MG63 (cell line): ENCODE measurements at regions not wholly inside any gene's neighbourhood (a gene's known extent, or its start where the extent isn't known, plus 50 kb on each side); places are given as distances from the start of the nearest gene placed in this dataset.
"Not testable (repeated sequence)": the region's sequence is repeated elsewhere in the genome, so short reads cannot be mapped to it uniquely, and the experiment has no call there.

Experiments used
- DNase-seq: peaks from one replicate; pipeline ENCODE4 v3.0.0-alpha.2; 2020
- H3K27me3 ChIP-seq: fragments of 250-450 bp; sonication (Bioruptor Pico); 2 replicates; pipeline ENCODE4 v1.5.1; 2020; ENCODE audit warnings: mild to moderate bottlenecking, moderate library complexity
- H3K36me3 ChIP-seq: fragments of 250-450 bp; sonication (Bioruptor Pico); 2 replicates; pipeline ENCODE4 v1.5.1; 2020; ENCODE audit warnings: mild to moderate bottlenecking, moderate library complexity
- H3K4me3 ChIP-seq: fragments of 250-450 bp; sonication (Bioruptor Pico); 2 replicates; pipeline ENCODE4 v1.5.1; 2020; ENCODE audit warnings: mild to moderate bottlenecking, moderate library complexity
- H3K9me3 ChIP-seq: fragments of 250-450 bp; sonication (Bioruptor Pico); 2 replicates; pipeline ENCODE4 v1.5.1; 2020; ENCODE audit warnings: mild to moderate bottlenecking, moderate library complexity

DNA sequence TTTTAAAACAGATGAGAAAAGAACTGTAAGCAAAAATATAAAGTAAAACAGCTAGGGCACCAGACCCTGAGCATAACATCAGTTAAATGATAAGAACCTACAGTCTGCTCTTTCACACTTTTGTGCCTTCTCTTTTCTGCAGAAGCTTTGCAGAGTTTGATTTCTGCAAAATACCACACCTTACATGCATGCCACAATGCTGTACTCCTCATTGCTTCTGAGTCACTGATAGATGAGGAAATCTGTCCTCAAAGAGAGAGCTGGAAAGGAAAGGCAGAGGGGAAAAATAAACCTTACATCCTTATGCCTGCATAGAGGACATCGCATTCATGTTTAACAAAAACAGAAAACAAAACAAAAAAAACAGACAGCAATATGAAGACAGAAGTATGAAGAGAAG lies 142.9 kb downstream of the ATPSCKMT start:
- Histone ChIP-seq H3K36me3 (no peaks in the 10 kb centered on the region), H3K27me3 (no peaks in the 10 kb centered on the region), H3K9me3 (no peaks in the 10 kb centered on the region), H3K4me3 (no peak overlapping the region)
- no peak for DNase-seq

DNA sequence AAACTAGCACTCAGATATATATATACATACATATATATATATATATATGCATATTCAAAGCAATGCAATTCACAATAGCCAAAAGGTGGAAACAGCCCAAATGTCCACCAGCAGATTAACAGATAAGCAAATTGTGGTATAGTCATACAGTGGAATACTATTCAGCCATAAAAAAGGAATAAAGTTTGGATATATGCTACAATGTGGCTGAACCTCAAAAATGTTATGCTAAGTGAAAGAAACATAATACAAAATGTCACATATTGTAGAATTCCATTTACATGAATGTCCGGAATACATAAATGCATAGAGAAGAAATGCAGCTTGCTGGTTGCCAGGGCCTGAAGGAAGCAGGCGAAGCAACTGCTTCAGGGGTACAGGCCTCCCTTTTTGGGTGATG lies 143.4 kb downstream of the ATPSCKMT start:
- Histone ChIP-seq H3K27me3 (no peaks in the 10 kb centered on the region), H3K4me3 (no peak overlapping the region), H3K36me3 (no peaks in the 10 kb centered on the region), H3K9me3 (peaks cover under 1% of the 10 kb centered on the region; the same call in 1 of the 2 replicates)
- DNase-seq, result no peak

DNA sequence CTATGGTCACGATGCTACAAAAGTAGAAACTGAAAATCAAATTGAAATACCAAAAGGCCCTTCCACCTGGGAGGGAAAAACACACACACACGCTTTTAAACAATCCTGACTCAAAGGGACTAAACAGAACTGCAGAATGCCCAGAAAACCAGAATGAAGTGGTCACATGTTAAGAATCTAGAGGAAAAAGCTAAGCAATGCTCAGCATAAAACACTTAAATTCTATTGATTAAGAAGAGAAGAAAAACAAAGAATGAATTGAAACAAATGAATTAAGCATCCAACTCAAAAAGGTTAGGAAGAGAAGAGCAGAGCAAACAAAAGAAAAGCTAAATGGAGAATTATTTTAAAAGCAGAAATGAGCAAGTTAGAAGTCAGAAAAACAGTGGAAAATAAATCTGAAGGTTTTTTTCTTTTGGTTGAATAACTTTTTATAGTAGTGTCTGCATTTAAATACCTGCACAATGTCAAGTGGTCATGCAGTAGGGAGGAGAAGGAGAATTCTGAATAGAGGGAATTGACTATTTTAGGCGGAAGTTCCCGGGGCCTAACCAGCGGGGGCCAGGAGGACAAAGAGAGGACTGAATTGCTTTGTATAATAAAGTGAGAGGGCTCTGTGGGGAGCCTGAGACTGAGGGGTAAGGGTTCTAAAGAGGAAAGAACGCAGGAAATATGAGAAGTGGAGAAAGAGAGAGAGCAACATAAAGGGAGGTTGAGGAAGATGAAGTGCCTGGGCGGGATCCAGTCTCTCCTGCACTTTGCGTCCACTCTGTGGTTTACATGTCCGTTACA lies 146.8 kb downstream of the ATPSCKMT start:
- H3K9me3 ChIP-seq, result peaks cover 17% of the 10 kb centered on the region
- no peak for DNase-seq
- no peak overlapping the region for H3K4me3 ChIP-seq
- H3K36me3 ChIP-seq, result no peaks in the 10 kb centered on the region
- H3K27me3 ChIP-seq, result no peaks in the 10 kb centered on the region

DNA sequence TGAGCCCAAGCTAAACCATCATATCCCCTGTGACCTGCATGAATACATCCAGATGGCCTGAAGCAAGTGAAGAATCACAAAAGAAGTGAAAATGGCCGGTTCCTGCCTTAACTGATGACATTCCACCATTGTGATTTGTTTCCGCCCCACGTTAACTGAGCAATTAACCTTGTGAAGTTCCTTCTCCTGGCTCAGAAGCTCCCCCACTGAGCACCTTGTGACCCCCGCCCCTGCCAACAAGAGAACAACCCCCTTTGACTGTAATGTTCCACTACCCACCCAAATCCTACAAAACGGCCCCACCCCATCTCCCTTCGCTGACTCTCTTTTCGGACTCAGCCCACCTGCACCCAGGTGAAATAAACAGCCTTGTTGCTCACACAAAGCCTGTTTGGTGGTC lies 147.5 kb downstream of the ATPSCKMT start:
- not testable (repeated sequence) for H3K27me3 ChIP-seq, H3K36me3 ChIP-seq, DNase-seq, H3K4me3 ChIP-seq
- peaks cover 17% of the 10 kb centered on the region for H3K9me3 ChIP-seq

DNA sequence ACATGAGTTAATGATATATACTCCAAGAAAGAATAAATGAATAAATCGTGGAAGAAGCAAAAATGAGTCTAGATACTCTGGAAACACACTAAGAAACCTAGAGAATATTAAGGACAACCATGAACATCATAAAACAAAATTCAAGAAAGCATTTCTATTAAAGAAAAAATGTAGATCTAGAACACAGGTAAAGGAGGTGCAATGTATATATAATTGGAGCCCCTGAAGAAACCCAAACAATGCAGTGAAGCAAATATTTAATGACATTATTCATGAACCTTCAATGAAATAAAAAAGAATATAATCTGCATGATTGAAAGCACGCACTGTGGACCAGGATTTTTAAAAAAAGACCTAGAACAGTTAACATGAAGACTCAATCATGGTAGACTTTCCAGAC lies 150.1 kb downstream of the ATPSCKMT start:
- DNase-seq, result no peak
- no peaks in the 10 kb centered on the region for H3K36me3 ChIP-seq
- H3K27me3 ChIP-seq, result no peaks in the 10 kb centered on the region
- peaks cover 21% of the 10 kb centered on the region for H3K9me3 ChIP-seq
- no peak overlapping the region for H3K4me3 ChIP-seq

DNA sequence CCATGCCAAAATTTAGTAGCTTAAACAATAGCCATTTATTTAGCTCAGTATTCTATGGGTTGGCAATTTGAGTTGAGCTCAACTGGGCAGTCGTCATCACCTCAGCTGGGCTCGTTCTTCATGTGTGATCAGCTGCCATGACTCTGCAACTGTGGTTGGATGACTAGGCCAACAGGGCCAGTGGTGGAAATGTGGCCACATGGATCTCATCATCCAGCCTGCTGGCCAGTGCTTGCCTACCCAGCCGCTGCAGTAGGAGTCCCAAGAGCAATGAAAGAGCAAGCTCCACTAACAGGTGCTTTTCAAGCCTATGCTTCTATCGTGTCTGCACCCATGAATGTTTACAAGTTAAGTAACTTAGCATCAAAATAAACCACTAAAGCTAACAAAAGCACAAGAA lies 158.0 kb downstream of the ATPSCKMT start:
- Histone ChIP-seq H3K36me3 (no peaks in the 10 kb centered on the region), H3K27me3 (no peaks in the 10 kb centered on the region), H3K4me3 (no peak overlapping the region), H3K9me3 (peaks cover 10% of the 10 kb centered on the region)
- DNase-seq, result no peak

DNA sequence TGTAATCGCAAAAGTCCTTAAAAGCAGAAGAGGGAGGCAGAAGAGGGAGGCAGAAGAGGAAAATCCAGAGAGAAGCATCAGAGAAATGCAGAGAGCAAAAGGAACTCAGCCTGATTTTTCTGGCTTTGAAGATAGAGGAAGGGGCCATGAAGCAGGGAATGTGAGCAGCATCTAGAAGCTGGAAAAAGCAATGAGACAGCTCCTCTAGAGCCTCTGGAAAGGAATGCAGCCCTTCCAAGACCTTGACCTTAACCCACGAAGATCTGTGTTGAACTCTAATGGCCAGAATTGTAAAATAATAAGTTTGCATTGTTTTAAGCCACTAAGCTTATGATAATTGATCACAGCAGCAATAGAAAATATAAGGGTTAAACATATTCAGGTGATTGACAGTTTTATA lies 159.6 kb downstream of the ATPSCKMT start:
- H3K4me3 ChIP-seq, result no peak overlapping the region
- peaks cover 9% of the 10 kb centered on the region for H3K9me3 ChIP-seq
- H3K36me3 ChIP-seq, result no peaks in the 10 kb centered on the region
- H3K27me3 ChIP-seq, result no peaks in the 10 kb centered on the region
- no peak for DNase-seq

DNA sequence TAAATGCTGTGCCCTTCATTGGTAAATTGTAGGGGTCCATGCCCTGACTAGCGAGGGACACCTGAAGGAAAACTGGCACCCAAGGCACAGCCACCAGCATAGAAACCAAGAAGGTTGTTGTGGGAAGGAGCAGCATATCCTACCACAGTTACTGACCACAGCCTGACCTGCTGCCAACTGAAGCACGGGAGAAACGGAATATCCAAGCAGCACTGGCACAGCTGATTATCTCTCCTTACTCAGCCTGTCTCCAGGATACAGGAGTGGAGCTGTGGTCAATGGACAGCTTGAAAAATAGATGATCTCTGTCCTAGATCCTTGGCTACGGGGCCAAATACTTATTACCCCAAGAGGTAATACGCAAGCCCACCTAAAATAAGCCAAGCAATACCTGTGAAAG lies 164.5 kb downstream of the ATPSCKMT start:
- Histone ChIP-seq H3K9me3 (no peaks in the 10 kb centered on the region; the same call in 1 of the 2 replicates), H3K36me3 (no peaks in the 10 kb centered on the region)
- no peak for DNase-seq

DNA sequence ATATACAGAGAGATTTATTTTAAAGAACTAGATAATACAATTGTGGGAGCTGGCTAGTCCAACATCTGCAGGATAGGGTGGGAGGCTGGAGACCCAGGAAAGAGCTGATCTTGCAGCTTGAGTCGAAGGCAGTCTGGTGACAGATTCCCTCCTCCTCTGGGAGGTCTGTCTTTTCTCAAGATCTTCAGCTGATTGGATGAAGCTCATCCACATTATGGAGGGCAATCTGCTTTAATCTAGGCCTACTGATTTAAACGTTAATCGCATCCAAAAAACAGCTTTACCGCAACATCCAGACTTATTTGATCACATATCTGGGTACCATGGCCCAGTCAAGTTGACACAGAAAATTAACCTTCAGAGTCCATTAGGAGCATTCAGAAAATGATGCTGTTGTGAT lies 168.1 kb downstream of the ATPSCKMT start:
- Histone ChIP-seq H3K9me3 (no peaks in the 10 kb centered on the region), H3K27me3 (no peaks in the 10 kb centered on the region), H3K4me3 (no peak overlapping the region), H3K36me3 (no peaks in the 10 kb centered on the region)
- no peak for DNase-seq

More for the DNA sequence above, 164.5 kb downstream of the ATPSCKMT start:
- H3K27me3 ChIP-seq, result no peaks in the 10 kb centered on the region
- no peak overlapping the region for H3K4me3 ChIP-seq

DNA sequence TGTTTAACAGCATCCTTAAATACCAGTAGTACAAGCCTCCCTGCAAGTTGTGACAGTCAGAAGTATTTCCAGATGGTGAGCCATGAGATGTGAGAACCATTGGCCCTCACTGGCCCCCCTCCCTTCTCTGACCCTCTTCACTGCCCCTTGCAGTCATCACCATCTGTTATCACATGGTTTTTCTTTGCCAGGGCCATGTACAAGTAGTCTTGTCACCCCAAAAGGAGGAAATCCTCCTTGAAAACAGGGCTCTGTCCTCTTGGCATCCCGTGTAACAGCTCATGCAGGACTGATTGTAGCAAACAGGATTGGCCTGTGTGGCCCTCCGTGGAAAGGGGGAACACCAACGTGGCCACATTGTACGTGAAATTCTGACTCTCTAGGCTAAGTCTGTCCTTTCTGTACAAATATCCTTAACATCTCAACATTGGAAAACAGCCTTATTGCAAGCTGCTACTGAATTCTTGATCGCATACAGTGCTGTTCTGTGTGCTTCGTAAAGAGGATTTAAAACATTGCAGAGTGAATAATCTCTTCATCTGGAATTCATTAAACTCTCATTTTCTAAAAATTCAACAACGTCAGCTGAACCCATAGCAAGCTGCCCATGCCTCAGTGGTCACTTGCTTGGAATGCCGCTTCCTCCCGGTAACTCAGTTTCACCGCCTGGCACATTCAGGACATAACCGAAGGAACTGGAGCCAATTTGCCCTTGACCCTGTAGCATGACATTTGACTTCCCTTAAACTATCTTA lies 171.7 kb downstream of the ATPSCKMT start:
- no peak for DNase-seq
- Histone ChIP-seq H3K4me3 (no peak overlapping the region), H3K27me3 (no peaks in the 10 kb centered on the region), H3K36me3 (no peaks in the 10 kb centered on the region), H3K9me3 (no peaks in the 10 kb centered on the region)

DNA sequence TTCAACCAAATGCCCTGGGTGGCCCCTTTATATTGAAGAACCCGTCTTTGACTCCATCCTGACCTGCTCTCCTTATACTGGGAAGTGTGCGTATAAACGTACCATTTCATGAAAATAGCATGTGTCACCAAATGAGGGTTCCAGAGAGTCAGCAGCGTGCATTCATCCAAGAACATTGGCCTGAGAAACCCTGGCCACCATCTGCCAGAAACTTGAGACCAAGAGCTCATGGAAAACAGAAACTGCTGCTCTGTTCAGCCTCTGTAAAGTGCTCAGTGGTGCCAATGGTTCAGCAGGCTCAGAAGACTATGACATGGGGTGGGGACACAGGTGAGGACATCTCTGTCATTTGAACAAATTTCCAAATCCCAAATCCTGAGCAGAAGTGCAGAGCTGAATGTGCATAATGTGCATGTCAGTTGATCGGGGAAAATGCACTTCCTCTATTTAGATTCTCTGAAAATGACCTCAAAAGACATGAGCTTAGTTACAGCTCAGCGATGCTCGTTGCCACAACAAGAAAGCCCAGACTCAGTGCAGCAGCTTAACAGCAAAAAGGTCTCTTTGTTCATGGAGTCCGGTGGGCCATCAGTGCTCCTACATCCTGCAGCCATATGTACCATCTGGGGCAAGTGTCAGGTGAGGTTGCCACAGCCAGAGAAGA lies 176.1 kb downstream of the ATPSCKMT start:
- Histone ChIP-seq H3K27me3 (no peaks in the 10 kb centered on the region), H3K36me3 (no peaks in the 10 kb centered on the region), H3K9me3 (no peaks in the 10 kb centered on the region), H3K4me3 (no peak overlapping the region)
- no peak for DNase-seq

DNA sequence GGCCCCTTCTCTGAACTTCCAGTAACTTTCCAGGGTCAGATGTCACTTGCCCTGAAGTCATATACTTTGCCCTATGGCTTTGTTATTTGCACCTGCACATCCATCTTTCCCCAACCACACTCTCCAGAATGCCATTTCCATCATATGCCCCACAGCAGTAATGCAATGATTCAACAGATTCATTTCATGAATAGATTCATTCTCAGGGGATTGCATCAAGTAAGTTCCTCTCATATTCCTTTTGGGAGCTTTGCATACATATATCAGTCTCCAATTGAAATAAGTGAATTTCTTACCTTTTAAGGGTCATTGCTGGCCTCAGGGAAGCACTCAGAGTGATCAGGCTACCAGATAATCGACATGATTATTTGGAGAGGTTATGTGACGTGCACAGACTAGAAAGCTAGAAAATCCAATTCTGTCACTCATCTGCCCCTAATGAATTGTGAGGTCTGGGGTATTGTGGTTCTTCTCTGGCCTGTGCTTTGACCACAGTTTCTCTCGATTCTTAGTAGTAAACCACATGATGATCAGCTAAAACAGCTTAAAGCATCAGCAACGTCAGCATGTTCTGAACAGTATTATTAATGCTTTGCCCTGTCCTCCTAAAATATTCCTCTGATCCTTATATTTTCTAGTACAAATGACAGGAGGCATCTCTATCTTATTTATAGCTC lies 179.9 kb downstream of the ATPSCKMT start:
- Histone ChIP-seq H3K27me3 (no peaks in the 10 kb centered on the region), H3K4me3 (no peak overlapping the region), H3K9me3 (no peaks in the 10 kb centered on the region; the same call in 1 of the 2 replicates), H3K36me3 (no peaks in the 10 kb centered on the region)
- DNase-seq, result no peak

DNA sequence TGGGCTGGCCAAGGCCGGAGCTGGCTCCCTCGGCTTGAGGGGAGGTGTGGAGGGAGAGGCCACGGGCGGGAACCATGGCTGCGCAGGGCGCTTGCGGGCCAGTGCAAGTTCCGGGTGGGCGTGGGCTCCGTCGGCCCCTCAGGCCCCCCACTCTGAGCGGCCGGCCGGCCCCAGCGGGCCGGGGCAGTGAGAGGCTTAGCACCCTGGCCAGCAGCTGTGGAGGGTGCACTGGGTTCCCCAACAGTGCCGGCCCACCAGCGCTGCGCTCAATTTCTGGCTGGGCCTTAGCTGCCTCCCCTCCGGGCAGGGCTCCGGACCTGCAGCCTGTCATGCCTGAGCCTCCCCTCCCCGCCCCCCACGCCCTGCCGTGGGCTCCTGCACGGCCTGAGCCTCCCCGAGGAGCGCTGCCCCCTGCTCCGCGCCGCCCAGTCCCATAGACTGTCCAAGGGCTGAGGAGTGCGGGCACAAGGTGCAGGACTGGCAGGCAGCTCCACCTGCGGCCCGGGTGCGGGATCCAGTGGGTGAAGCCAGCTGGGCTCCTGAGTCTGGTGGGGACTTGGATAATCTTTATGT lies 184.2 kb downstream of the ATPSCKMT start:
- no peaks in the 10 kb centered on the region for H3K36me3 ChIP-seq
- DNase-seq, result no peak
- no peak overlapping the region for H3K4me3 ChIP-seq
- H3K27me3 ChIP-seq, result no peaks in the 10 kb centered on the region
- no peaks in the 10 kb centered on the region; the same call in 1 of the 2 replicates for H3K9me3 ChIP-seq

DNA sequence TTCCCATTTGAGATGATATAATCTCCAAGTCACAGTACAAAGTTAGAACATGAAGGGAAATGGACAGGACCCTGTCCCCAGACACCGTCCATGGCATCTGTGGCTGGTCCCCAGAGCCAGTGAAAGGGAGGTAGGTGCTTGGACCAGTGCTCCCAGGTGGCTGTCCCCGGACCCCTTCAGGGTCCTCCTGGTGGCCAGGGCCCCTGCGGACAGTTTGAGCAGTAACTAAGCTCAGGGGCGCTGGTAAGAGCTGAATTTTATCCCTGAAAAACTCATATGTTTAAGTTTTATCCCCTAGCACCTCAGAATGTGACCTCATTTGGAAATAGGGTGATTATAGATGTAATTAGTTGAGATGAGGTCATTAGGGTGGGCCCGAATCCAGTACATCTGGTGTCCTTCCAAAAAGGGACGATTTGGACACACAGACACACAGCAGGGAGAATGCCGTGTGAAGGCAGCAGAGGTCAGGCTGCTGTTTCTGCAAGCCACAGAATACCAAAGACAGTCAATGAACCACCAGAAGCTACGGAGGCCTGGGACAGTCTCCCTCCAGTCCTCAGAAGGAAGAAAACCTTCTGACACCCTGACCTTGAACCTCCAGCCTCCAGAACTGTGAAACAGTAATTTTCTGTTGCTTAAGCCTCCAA lies 185.0 kb downstream of the ATPSCKMT start:
- H3K36me3 ChIP-seq, result no peaks in the 10 kb centered on the region
- H3K4me3 ChIP-seq, result no peak overlapping the region
- no peaks in the 10 kb centered on the region; the same call in 1 of the 2 replicates for H3K9me3 ChIP-seq
- H3K27me3 ChIP-seq, result no peaks in the 10 kb centered on the region
- no peak for DNase-seq

DNA sequence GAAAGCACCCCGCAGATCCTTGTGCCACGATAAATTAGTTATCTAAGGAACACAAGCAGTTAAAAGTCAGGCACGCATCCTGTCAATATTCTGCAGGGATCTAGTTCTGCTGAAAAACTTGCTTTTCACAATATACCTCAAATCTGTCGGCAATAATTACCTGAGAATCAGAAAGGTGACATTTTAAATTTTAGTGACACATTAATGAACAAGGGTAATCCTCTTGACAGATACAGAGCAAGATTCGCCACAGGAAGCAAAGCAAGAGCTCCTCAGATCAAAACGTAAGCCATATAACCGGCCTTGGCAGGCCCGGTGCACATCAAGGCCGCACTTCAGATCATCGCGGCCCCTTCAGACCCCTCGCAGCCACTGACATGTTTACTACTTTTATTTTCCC lies 185.7 kb downstream of the ATPSCKMT start:
- H3K27me3 ChIP-seq, result no peaks in the 10 kb centered on the region
- H3K36me3 ChIP-seq, result no peaks in the 10 kb centered on the region
- no peaks in the 10 kb centered on the region; the same call in 1 of the 2 replicates for H3K9me3 ChIP-seq
- no peak overlapping the region for H3K4me3 ChIP-seq
- DNase-seq, result no peak

DNA sequence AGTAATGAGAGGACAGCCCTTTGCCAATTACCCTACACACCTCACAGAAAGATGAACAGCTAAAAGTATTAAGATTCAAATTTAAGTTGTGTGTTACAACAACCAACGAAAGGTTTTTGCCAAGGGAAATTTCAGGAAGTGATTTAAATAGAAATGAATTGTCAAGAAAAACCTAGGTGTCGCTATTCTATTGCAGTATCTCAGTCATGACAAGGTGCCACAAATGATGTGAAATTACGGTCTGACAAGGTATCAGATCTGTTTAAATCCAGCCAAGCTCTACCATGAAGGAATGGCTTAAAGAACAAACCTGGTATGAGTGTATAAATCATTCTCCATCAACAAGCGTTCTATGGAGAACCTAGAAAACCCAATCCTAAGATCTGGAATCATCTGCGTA lies 189.7 kb downstream of the ATPSCKMT start:
- H3K9me3 ChIP-seq, result no peaks in the 10 kb centered on the region
- H3K4me3 ChIP-seq, result no peak overlapping the region
- no peaks in the 10 kb centered on the region for H3K27me3 ChIP-seq
- no peaks in the 10 kb centered on the region for H3K36me3 ChIP-seq
- no peak for DNase-seq
